NCI-H2196 treated with DMSO at 0.1 percent for 48 hours (cell line): ENCODE measurements at regions not wholly inside any gene's neighbourhood (a gene's known extent, or its start where the extent isn't known, plus 50 kb on each side); places are given as distances from the start of the nearest gene placed in this dataset.
A peak's percentile ranks its signal among the peaks of the same experiment; 100 is the strongest.
"Not testable (repeated sequence)": the region's sequence is repeated elsewhere in the genome, so short reads cannot be mapped to it uniquely, and the experiment has no call there.

ENCODE experiments used
- DNase-seq: peaks from one replicate; lab custom pipeline; 2025; ENCODE audit not compliant: unreplicated experiment; lab: John Stamatoyannopoulos, UW

GRCh38 chr10:22825841-22826240 lies 102.0 kb upstream of the ARMC3 start:
- DNase-seq = no peak

- no peak for DNase-seq
Observed at GRCh38 chr10:22824984-22825383, 102.9 kb upstream of the ARMC3 start.

GRCh38 chr10:22824520-22824919 lies 103.3 kb upstream of the ARMC3 start:
- no peak for DNase-seq

- DNase-seq = no peak
Observed at GRCh38 chr10:22823109-22823508, 104.7 kb upstream of the ARMC3 start.

GRCh38 chr10:22821921-22822320 lies 105.9 kb upstream of the ARMC3 start:
- DNase-seq = not testable (repeated sequence)

GRCh38 chr10:22821501-22821900 lies 106.4 kb upstream of the ARMC3 start:
- no peak for DNase-seq

GRCh38 chr10:22816298-22816653 lies 101.9 kb upstream of the PIP4K2A start:
- no peak for DNase-seq

- DNase-seq = no peak
Observed at GRCh38 chr10:22810643-22811465, 96.5 kb upstream of the PIP4K2A start.

GRCh38 chr10:22807238-22807637 lies 92.9 kb upstream of the PIP4K2A start:
- no peak for DNase-seq

GRCh38 chr10:22805304-22805703 lies 90.9 kb upstream of the PIP4K2A start:
- peak; percentile 54 for DNase-seq

GRCh38 chr10:22803261-22803885 lies 89.0 kb upstream of the PIP4K2A start:
- DNase-seq = no peak

- no peak for DNase-seq
Observed at GRCh38 chr10:22801785-22802184, 87.4 kb upstream of the PIP4K2A start.

- not testable (repeated sequence) for DNase-seq
Observed at GRCh38 chr10:22797796-22798195, 83.4 kb upstream of the PIP4K2A start.

- no peak for DNase-seq
Observed at GRCh38 chr10:22795546-22795945, 81.2 kb upstream of the PIP4K2A start.

- DNase-seq = no peak
Observed at GRCh38 chr10:22792161-22792560, 77.8 kb upstream of the PIP4K2A start.

GRCh38 chr10:22791665-22792064 lies 77.3 kb upstream of the PIP4K2A start:
- DNase-seq = no peak

- DNase-seq = no peak
Observed at GRCh38 chr10:22784668-22785067, 70.3 kb upstream of the PIP4K2A start.

- no peak for DNase-seq
Observed at GRCh38 chr10:22783807-22784206, 69.4 kb upstream of the PIP4K2A start.

GRCh38 chr10:22780474-22780885 lies 66.1 kb upstream of the PIP4K2A start:
- no peak for DNase-seq

- DNase-seq = no peak
Observed at GRCh38 chr10:22779331-22780019, 65.1 kb upstream of the PIP4K2A start.

- DNase-seq = no peak
Observed at GRCh38 chr10:22774102-22774501, 59.7 kb upstream of the PIP4K2A start.

GRCh38 chr10:22771631-22772030 lies 57.3 kb upstream of the PIP4K2A start:
- DNase-seq = not testable (repeated sequence)
